HEK293 (cell line): ENCODE measurements at regions not wholly inside any gene's neighbourhood (a gene's known extent, or its start where the extent isn't known, plus 50 kb on each side); places are given as distances from the start of the nearest gene placed in this dataset.

ENCODE experiments used
- CTCF ChIA-PET: fragments of 350-600 bp; formaldehyde crosslinking; extraction: SDS; loops from one replicate; lab custom pipeline; 2021; ENCODE audit warnings: antibody characterized with exemption; lab: Yijun Ruan, JAX
- POLR2A ChIA-PET: fragments of 300-600 bp; formaldehyde crosslinking; extraction: SDS; loops from one replicate; lab custom pipeline; 2020; ENCODE audit warnings: antibody characterized with exemption, inconsistent platforms; lab: Yijun Ruan, JAX
- H3K27ac ChIP-seq: fragments of 200-500 bp; sonication (Bioruptor generic); 2 replicates; pipeline ENCODE4 v1.5.1; 2014; ENCODE audit warnings: low read depth, low read length, control low read depth, inconsistent platforms; ENCODE audit errors: extremely low read depth
- H3K36me3 ChIP-seq, 2 experiments: fragments of 200-500 bp in 1 of 2; sonication (Bioruptor generic) in 1 of 2; 1 replicate in 1 of 2; 2 replicates in 1 of 2; pipeline ENCODE4 v1.5.1; 2014 to 2017; ENCODE audit warnings: inconsistent platforms in 2 of 2, low read length in 2 of 2; ENCODE audit not compliant: control insufficient read depth in 2 of 2, insufficient read depth in 1 of 2
- H3K4me1 ChIP-seq: fragments of 200-500 bp; sonication (Bioruptor generic); 2 replicates; pipeline ENCODE4 v1.5.1; 2014; ENCODE audit warnings: mild to moderate bottlenecking, low read length, inconsistent platforms; ENCODE audit not compliant: control insufficient read depth, insufficient read depth
- H3K4me3 ChIP-seq: 2 replicates; pipeline ENCODE4 v1.5.1; 2011; ENCODE audit warnings: low read depth, mild to moderate bottlenecking, control low read depth, low read length, moderate library complexity
- H3K9me3 ChIP-seq: fragments of 200-500 bp; sonication (Bioruptor generic); 2 replicates; pipeline ENCODE4 v1.5.1; 2014; ENCODE audit warnings: low read depth, low read length, inconsistent platforms; ENCODE audit not compliant: control insufficient read depth, insufficient read depth
- KLF16 ChIP-seq: fragments of 450-650 bp; formaldehyde crosslinking; IDR thresholded peaks from 2 replicates; pipeline ENCODE4 v1.5.1; 2017; ENCODE audit warnings: missing biosample characterization, missing genetic modification characterization
- RBAK ChIP-seq: fragments of 450-650 bp; formaldehyde crosslinking; IDR thresholded peaks from 2 replicates; pipeline ENCODE4 v1.5.1; 2016; ENCODE audit warnings: missing biosample characterization, missing genetic modification characterization
- SP2 ChIP-seq: fragments of 450-650 bp; formaldehyde crosslinking; IDR thresholded peaks from 2 replicates; pipeline ENCODE4 v1.5.1; 2016; ENCODE audit warnings: missing biosample characterization, missing genetic modification characterization
- ZBTB8A ChIP-seq: fragments of 450-650 bp; formaldehyde crosslinking; IDR thresholded peaks from 2 replicates; pipeline ENCODE4 v1.5.1; 2016; ENCODE audit warnings: missing biosample characterization, missing genetic modification characterization
- ZFP37 ChIP-seq: fragments of 450-650 bp; formaldehyde crosslinking; IDR thresholded peaks from 2 replicates; pipeline ENCODE4 v1.5.1; 2016; ENCODE audit warnings: missing biosample characterization, missing genetic modification characterization
- ZFP41 ChIP-seq: fragments of 450-650 bp; formaldehyde crosslinking; IDR thresholded peaks from 2 replicates; pipeline ENCODE4 v1.5.1; 2016; ENCODE audit warnings: missing biosample characterization, missing genetic modification characterization, borderline replicate concordance
- ZNF121 ChIP-seq: fragments of 450-650 bp; formaldehyde crosslinking; IDR thresholded peaks from 2 replicates; pipeline ENCODE4 v1.5.1; 2016; ENCODE audit warnings: missing biosample characterization, missing genetic modification characterization
- ZNF146 ChIP-seq: fragments of 450-650 bp; formaldehyde crosslinking; IDR thresholded peaks from 2 replicates; pipeline ENCODE4 v1.5.1; 2016; ENCODE audit warnings: missing biosample characterization, missing genetic modification characterization
- ZNF202 ChIP-seq: fragments of 450-650 bp; formaldehyde crosslinking; IDR thresholded peaks from 2 replicates; pipeline ENCODE4 v1.5.1; 2016; ENCODE audit warnings: missing biosample characterization, missing genetic modification characterization, borderline replicate concordance
- ZNF266 ChIP-seq: fragments of 450-650 bp; formaldehyde crosslinking; IDR thresholded peaks from 2 replicates; pipeline ENCODE4 v1.5.1; 2016; ENCODE audit warnings: missing biosample characterization, missing genetic modification characterization, low read depth
- ZNF302 ChIP-seq: fragments of 450-650 bp; formaldehyde crosslinking; IDR thresholded peaks from 2 replicates; pipeline ENCODE4 v1.5.1; 2016; ENCODE audit warnings: missing biosample characterization, missing genetic modification characterization, low read depth
- ZNF350 ChIP-seq: fragments of 450-650 bp; formaldehyde crosslinking; IDR thresholded peaks from 2 replicates; pipeline ENCODE4 v1.5.0; 2017; ENCODE audit warnings: missing biosample characterization, mild to moderate bottlenecking, missing genetic modification characterization
- ZNF37A ChIP-seq: fragments of 450-650 bp; IDR thresholded peaks from 2 replicates; pipeline ENCODE4 v1.5.1; 2018; ENCODE audit warnings: missing biosample characterization, missing genetic modification characterization
- ZNF433 ChIP-seq: fragments of 450-650 bp; formaldehyde crosslinking; IDR thresholded peaks from 2 replicates; pipeline ENCODE4 v1.5.1; 2016; ENCODE audit warnings: missing biosample characterization, missing genetic modification characterization, low read depth
- ZNF521 ChIP-seq: fragments of 450-650 bp; formaldehyde crosslinking; IDR thresholded peaks from 2 replicates; pipeline ENCODE4 v1.5.1; 2017; ENCODE audit warnings: missing biosample characterization, mild to moderate bottlenecking, missing genetic modification characterization
- ZNF677 ChIP-seq: fragments of 450-650 bp; IDR thresholded peaks from 2 replicates; pipeline ENCODE4 v1.5.0; 2018; ENCODE audit warnings: missing biosample characterization, mild to moderate bottlenecking, missing genetic modification characterization, moderate library complexity
- ZNF792 ChIP-seq: fragments of 450-650 bp; formaldehyde crosslinking; IDR thresholded peaks from 2 replicates; pipeline ENCODE4 v1.5.1; 2016; ENCODE audit warnings: missing biosample characterization, missing genetic modification characterization
- TF ChIP-seq, protein P1 (sequence below): fragments of 450-650 bp; formaldehyde crosslinking; IDR thresholded peaks from 2 replicates; pipeline ENCODE4 v1.5.1; 2016; ENCODE audit warnings: missing biosample characterization, missing genetic modification characterization
- TF ChIP-seq, protein P2 (sequence below): fragments of 450-650 bp; formaldehyde crosslinking; IDR thresholded peaks from 2 replicates; pipeline ENCODE4 v1.5.1; 2016; ENCODE audit warnings: missing biosample characterization, missing genetic modification characterization
- TF ChIP-seq, protein P3 (sequence below): fragments of 450-650 bp; formaldehyde crosslinking; optimal IDR thresholded peaks from 2 replicates; pipeline ENCODE3; 2016; ENCODE audit warnings: missing biosample characterization, mild to moderate bottlenecking, missing genetic modification characterization
- TF ChIP-seq, protein P4 (sequence below): fragments of 450-650 bp; formaldehyde crosslinking; IDR thresholded peaks from 2 replicates; pipeline ENCODE4 v1.5.1; 2016; ENCODE audit warnings: missing biosample characterization, missing genetic modification characterization
- TF ChIP-seq, protein P5 (sequence below): fragments of 450-650 bp; formaldehyde crosslinking; IDR thresholded peaks from 2 replicates; pipeline ENCODE4 v1.5.1; 2016; ENCODE audit warnings: missing biosample characterization, missing genetic modification characterization

DNA sequence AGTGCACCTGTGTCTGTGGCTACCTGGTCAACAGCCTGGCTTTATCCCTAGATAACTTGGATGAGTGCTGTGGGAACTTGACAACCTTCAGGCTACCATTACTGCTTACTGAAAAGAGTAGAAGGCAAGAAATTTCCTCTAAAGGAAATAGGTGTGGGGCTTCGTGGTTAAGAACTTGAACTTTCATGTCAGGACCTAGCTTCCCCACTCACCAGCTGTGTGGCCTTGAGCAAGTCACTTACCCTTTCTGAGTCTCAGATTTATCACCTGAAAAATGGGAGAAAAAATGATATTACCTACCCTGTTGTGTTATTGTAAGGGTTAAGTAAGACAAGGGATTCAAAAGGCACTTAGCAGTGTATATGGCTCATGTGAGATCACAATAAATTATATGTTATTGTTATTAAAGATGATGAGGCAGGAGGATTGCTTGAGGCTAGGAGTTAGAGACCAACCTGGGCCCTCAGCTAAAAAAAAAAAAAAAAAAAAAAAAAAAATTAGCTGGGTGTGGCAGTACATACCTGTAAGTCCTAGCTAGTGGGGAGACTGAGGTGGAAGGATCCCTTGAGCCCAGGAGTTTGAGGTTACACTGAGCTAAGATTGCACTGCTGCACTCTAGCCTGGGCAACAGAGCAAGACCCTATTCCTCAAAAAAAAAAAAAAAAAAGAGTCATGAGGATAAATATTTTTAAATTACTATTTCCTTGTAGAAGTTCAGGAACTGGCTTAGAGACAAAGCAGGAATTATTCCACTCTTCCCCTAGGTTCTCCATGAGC lies 97.0 kb upstream of the SPRY4 start:
- H3K27ac ChIP-seq, result no peak overlapping the region
- H3K36me3 ChIP-seq, result no peaks in the 10 kb centered on the region
- CTCF ChIA-PET, result interaction anchor here (0.6 to 0.8 kb wide), 4 partner anchors 8 to 1770 kb away, joined by 3 to 4 read pairs (median 3); no protein-coding TSS in a partner anchor
- H3K9me3 ChIP-seq, result no peaks in the 10 kb centered on the region
- H3K4me3 ChIP-seq, result no peak overlapping the region
- TF ChIP-seq ZFP37, result no peak
- TF ChIP-seq, protein P1, sequence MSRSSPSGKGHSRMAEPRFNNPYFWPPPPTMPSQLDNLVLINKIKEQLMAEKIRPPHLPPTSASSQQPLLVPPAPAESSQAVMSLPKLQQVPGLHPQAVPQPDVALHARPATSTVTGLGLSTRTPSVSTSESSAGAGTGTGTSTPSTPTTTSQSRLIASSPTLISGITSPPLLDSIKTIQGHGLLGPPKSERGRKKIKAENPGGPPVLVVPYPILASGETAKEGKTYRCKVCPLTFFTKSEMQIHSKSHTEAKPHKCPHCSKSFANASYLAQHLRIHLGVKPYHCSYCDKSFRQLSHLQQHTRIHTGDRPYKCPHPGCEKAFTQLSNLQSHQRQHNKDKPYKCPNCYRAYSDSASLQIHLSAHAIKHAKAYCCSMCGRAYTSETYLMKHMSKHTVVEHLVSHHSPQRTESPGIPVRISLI, result peak; percentile 78
- TF ChIP-seq, all 188 proteins: peak for 1
- H3K4me1 ChIP-seq, result no peaks in the 10 kb centered on the region
- POLR2A ChIA-PET, result interaction anchor here (0.6 kb wide), 1 partner anchor 87 kb away, joined by 5 read pairs; no protein-coding TSS in a partner anchor

DNA sequence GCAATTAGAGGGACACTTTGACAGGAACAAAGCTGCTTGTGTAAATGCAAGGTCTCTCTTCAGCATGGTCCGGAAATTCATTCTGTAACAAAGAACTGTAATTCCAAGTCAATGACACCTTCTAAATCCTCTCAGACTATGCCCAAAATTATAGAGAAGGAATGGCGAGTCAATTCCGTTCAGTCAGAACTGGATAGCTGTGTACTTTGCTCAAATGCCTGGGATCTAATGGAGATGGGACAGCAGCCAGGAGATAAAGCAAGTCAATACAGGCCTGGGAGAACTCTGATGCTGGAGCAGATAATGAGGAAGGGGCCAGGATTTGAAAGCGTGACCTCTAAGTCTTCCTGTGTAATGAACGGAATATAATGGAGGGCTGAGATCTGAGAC lies 96.4 kb upstream of the SPRY4 start:
- CTCF ChIA-PET, result interaction anchor here (0.7 kb wide), 2 partner anchors 12 to 64 kb away, joined by 3 read pairs; no protein-coding TSS in a partner anchor
- no peaks in the 10 kb centered on the region for H3K4me1 ChIP-seq
- POLR2A ChIA-PET, result no interaction called here
- TF ChIP-seq ZNF37A (tag by site-specific recombination) (no peak), ZNF121 (no peak), ZNF350 (tag by site-specific recombination) (no peak), ZNF677 (tag by site-specific recombination) (no peak), ZBTB8A (tag by site-specific recombination) (no peak), RBAK (tag by site-specific recombination) (no peak), KLF16 (tag by site-specific recombination) (no peak), ZNF266 (tag by site-specific recombination) (no peak), ZNF302 (tag by site-specific recombination) (no peak), ZNF521 (tag by site-specific recombination) (no peak), SP2 (tag by site-specific recombination) (no peak), ZNF146 (tag by site-specific recombination) (no peak), ZNF202 (tag by site-specific recombination) (no peak), ZNF792 (no peak), ZFP41 (no peak), ZNF433 (tag by site-specific recombination) (no peak)
- TF ChIP-seq, protein P2, sequence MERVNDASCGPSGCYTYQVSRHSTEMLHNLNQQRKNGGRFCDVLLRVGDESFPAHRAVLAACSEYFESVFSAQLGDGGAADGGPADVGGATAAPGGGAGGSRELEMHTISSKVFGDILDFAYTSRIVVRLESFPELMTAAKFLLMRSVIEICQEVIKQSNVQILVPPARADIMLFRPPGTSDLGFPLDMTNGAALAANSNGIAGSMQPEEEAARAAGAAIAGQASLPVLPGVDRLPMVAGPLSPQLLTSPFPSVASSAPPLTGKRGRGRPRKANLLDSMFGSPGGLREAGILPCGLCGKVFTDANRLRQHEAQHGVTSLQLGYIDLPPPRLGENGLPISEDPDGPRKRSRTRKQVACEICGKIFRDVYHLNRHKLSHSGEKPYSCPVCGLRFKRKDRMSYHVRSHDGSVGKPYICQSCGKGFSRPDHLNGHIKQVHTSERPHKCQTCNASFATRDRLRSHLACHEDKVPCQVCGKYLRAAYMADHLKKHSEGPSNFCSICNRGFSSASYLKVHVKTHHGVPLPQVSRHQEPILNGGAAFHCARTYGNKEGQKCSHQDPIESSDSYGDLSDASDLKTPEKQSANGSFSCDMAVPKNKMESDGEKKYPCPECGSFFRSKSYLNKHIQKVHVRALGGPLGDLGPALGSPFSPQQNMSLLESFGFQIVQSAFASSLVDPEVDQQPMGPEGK, result no peak
- TF ChIP-seq, protein P3, sequence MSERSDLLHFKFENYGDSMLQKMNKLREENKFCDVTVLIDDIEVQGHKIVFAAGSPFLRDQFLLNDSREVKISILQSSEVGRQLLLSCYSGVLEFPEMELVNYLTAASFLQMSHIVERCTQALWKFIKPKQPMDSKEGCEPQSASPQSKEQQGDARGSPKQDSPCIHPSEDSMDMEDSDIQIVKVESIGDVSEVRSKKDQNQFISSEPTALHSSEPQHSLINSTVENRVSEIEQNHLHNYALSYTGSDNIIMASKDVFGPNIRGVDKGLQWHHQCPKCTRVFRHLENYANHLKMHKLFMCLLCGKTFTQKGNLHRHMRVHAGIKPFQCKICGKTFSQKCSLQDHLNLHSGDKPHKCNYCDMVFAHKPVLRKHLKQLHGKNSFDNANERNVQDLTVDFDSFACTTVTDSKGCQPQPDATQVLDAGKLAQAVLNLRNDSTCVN (tag by site-specific recombination), result no peak
- TF ChIP-seq, protein P4, sequence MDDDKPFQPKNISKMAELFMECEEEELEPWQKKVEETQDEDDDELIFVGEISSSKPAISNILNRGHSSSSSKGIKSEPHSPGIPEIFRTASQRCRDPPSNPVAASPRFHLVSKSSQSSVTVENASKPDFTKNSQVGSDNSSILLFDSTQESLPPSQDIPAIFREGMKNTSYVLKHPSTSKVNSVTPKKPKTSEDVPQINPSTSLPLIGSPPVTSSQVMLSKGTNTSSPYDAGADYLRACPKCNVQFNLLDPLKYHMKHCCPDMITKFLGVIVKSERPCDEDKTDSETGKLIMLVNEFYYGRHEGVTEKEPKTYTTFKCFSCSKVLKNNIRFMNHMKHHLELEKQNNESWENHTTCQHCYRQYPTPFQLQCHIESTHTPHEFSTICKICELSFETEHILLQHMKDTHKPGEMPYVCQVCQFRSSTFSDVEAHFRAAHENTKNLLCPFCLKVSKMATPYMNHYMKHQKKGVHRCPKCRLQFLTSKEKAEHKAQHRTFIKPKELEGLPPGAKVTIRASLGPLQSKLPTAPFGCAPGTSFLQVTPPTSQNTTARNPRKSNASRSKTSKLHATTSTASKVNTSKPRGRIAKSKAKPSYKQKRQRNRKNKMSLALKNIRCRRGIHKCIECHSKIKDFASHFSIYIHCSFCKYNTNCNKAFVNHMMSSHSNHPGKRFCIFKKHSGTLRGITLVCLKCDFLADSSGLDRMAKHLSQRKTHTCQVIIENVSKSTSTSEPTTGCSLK, result no peak
- TF ChIP-seq, protein P5, sequence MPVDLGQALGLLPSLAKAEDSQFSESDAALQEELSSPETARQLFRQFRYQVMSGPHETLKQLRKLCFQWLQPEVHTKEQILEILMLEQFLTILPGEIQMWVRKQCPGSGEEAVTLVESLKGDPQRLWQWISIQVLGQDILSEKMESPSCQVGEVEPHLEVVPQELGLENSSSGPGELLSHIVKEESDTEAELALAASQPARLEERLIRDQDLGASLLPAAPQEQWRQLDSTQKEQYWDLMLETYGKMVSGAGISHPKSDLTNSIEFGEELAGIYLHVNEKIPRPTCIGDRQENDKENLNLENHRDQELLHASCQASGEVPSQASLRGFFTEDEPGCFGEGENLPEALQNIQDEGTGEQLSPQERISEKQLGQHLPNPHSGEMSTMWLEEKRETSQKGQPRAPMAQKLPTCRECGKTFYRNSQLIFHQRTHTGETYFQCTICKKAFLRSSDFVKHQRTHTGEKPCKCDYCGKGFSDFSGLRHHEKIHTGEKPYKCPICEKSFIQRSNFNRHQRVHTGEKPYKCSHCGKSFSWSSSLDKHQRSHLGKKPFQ, result no peak
- H3K27ac ChIP-seq, result no peak overlapping the region
- H3K9me3 ChIP-seq, result no peaks in the 10 kb centered on the region
- no peaks in the 10 kb centered on the region for H3K36me3 ChIP-seq
- no peak overlapping the region for H3K4me3 ChIP-seq
